ENCODE measurements at regions not wholly inside any gene's neighbourhood (a gene's known extent, or its start where the extent isn't known, plus 50 kb on each side); places are given as distances from the start of the nearest gene placed in this dataset.

GRCh38 chr7:13049946-13050345 lies 362.5 kb downstream of the ARL4A start:
- Histone ChIP-seq H3K4me2 (replicated peaks; ENCODE audit: low read depth, low read length, poor library complexity, severe bottlenecking) (no peak overlapping the region), H2AFZ (ENCODE audit: insufficient read depth, low read depth, low read length, poor library complexity, severe bottlenecking) (peak overlapping the region; percentile 14), H3K27ac (ENCODE audit: low read length in 2 of 2) (no peak overlapping the region), H4K20me1 (ENCODE audit: control insufficient read depth, insufficient read depth, low read length, poor library complexity, severe bottlenecking) (no peaks in the 10 kb centered on the region), H3K79me2 (ENCODE audit: control insufficient read depth, insufficient read depth, low read length) (no peaks in the 10 kb centered on the region), H3K9me3 (ENCODE audit: control extremely low read depth in 1 of 3, control insufficient read depth in 2 of 3, insufficient read depth in 1 of 3, low read length in 2 of 3) (no peaks in the 10 kb centered on the region), H3K4me1 (ENCODE audit: control insufficient read depth in 2 of 2, insufficient read depth in 2 of 2, low read length in 2 of 2) (peaks cover 0 to 3% of the 10 kb centered on the region in 2 donors), H3K9ac (ENCODE audit: low read length) (no peak overlapping the region), H3K4me3 (ENCODE audit: control extremely low read depth in 1 of 5, extremely low read depth in 1 of 5, insufficient read depth in 1 of 5, low read depth in 2 of 5, low read length in 4 of 5) (no peak overlapping the region), H3K36me3 (replicated peaks in 1 of 2; ENCODE audit: control extremely low read depth in 1 of 2, control insufficient read depth in 1 of 2, extremely low read depth in 1 of 2, insufficient read depth in 2 of 2, low read length in 1 of 2) (no peaks in the 10 kb centered on the region), H3K27me3 (replicated peaks in 1 of 4; ENCODE audit: control extremely low read depth in 1 of 4, control insufficient read depth in 3 of 4, insufficient read depth in 4 of 4, low read length in 3 of 4) (no peaks in the 10 kb centered on the region)
- no CpG with 5 or more reads among the region's 3 CpGs for WGBS (ENCODE audit: insufficient coverage)
- no peak for TF ChIP-seq EZH2 (IDR thresholded peaks at IDR 0.05; ENCODE audit: borderline replicate concordance, insufficient read depth, low read depth, low read length, poor library complexity, severe bottlenecking)
- no peak for TF ChIP-seq CTCF (IDR thresholded peaks at IDR 0.05)
- Mint-ChIP-seq H3K4me1 (no peaks in the 10 kb centered on the region), H3K9me3 (ENCODE audit: insufficient read depth) (no peaks in the 10 kb centered on the region), H3K4me3 (no peak overlapping the region), H3K27ac (no peak overlapping the region), H3K27me3 (peaks cover 7% of the 10 kb centered on the region)
- no peak for DNase-seq
- CTCF ChIA-PET: no interaction called here
- intact Hi-C loops (cut with micrococcal nuclease): no loop called here
- POLR2A ChIA-PET: interaction anchor here (0.8 kb wide), 1 partner anchor 240 kb away, joined by 12 read pairs; no protein-coding TSS in a partner anchor
- no peak for ATAC-seq (ENCODE audit: low read depth)

- Mint-ChIP-seq H3K9me3 (ENCODE audit: insufficient read depth) (no peaks in the 10 kb centered on the region), H3K27ac (no peak overlapping the region), H3K4me1 (peaks cover 6% of the 10 kb centered on the region), H3K27me3 (peaks cover 3% of the 10 kb centered on the region), H3K4me3 (no peak overlapping the region)
- ChIA-PET POLR2A (no interaction called here), CTCF (interaction anchor here (0.9 kb wide), 1 partner anchor 20 kb away, joined by 3 read pairs; no protein-coding TSS in a partner anchor)
- Histone ChIP-seq H4K20me1 (ENCODE audit: control insufficient read depth, insufficient read depth, low read length, poor library complexity, severe bottlenecking) (no peaks in the 10 kb centered on the region), H3K4me3 (ENCODE audit: control extremely low read depth in 1 of 5, extremely low read depth in 1 of 5, insufficient read depth in 1 of 5, low read depth in 2 of 5, low read length in 4 of 5) (no peak overlapping the region), H3K4me1 (ENCODE audit: control insufficient read depth in 2 of 2, insufficient read depth in 2 of 2, low read length in 2 of 2) (peaks cover 7 to 11% of the 10 kb centered on the region in 2 donors), H3K4me2 (replicated peaks; ENCODE audit: low read depth, low read length, poor library complexity, severe bottlenecking) (no peak overlapping the region), H2AFZ (ENCODE audit: insufficient read depth, low read depth, low read length, poor library complexity, severe bottlenecking) (no peak overlapping the region), H3K27ac (ENCODE audit: low read length in 2 of 2) (no peak overlapping the region), H3K9me3 (ENCODE audit: control extremely low read depth in 1 of 3, control insufficient read depth in 2 of 3, insufficient read depth in 1 of 3, low read length in 2 of 3) (no peaks in the 10 kb centered on the region), H3K79me2 (ENCODE audit: control insufficient read depth, insufficient read depth, low read length) (no peaks in the 10 kb centered on the region), H3K36me3 (replicated peaks in 1 of 2; ENCODE audit: control extremely low read depth in 1 of 2, control insufficient read depth in 1 of 2, extremely low read depth in 1 of 2, insufficient read depth in 2 of 2, low read length in 1 of 2) (no peaks in the 10 kb centered on the region), H3K9ac (ENCODE audit: low read length) (no peak overlapping the region), H3K27me3 (replicated peaks in 1 of 4; ENCODE audit: control extremely low read depth in 1 of 4, control insufficient read depth in 3 of 4, insufficient read depth in 4 of 4, low read length in 3 of 4) (no peaks in the 10 kb centered on the region)
- ATAC-seq (ENCODE audit: low read depth): no peak
- no peak for DNase-seq
- TF ChIP-seq EZH2 (IDR thresholded peaks at IDR 0.05; ENCODE audit: borderline replicate concordance, insufficient read depth, low read depth, low read length, poor library complexity, severe bottlenecking): no peak
- no peak for TF ChIP-seq CTCF (IDR thresholded peaks at IDR 0.05)
- intact Hi-C loops (cut with micrococcal nuclease): no loop called here
- no CpG with 5 or more reads among the region's 2 CpGs for WGBS (ENCODE audit: insufficient coverage)
Measured at GRCh38 chr7:13050703-13051102, 363.3 kb downstream of the ARL4A start.
